HS-27A (cell line): ENCODE measurements at regions not wholly inside any gene's neighbourhood (a gene's known extent, or its start where the extent isn't known, plus 50 kb on each side); places are given as distances from the start of the nearest gene placed in this dataset.

Experiments used
- DNase-seq: peaks from one replicate; pipeline ENCODE4 v3.0.0-alpha.2; 2012; ENCODE audit warnings: low read depth, missing footprints

GRCh38 chr18:24561369-24561965, 101.0 kb downstream of the HRH4 start:
- no peak for DNase-seq

- DNase-seq = no peak
These were observed 106.8 kb downstream of the HRH4 start for GRCh38 chr18:24567199-24567598.

GRCh38 chr18:24570716-24571115, 110.3 kb downstream of the HRH4 start:
- no peak for DNase-seq

- DNase-seq = no peak
These were observed 122.3 kb downstream of the HRH4 start for GRCh38 chr18:24582771-24583170.

- no peak for DNase-seq
These were observed 123.8 kb downstream of the HRH4 start for GRCh38 chr18:24584205-24584604.

GRCh38 chr18:24584813-24585212, 124.4 kb downstream of the HRH4 start:
- no peak for DNase-seq

- DNase-seq = no peak
These were observed 125.6 kb downstream of the HRH4 start for GRCh38 chr18:24585996-24586566.

- no peak for DNase-seq
These were observed 126.4 kb downstream of the HRH4 start for GRCh38 chr18:24586662-24587360.

- no peak for DNase-seq
These were observed 128.0 kb downstream of the HRH4 start for GRCh38 chr18:24588440-24588839.

- no peak for DNase-seq
These were observed 130.5 kb downstream of the HRH4 start for GRCh38 chr18:24590946-24591345.

GRCh38 chr18:24593401-24593800, 133.0 kb downstream of the HRH4 start:
- no peak for DNase-seq

GRCh38 chr18:24593886-24594285, 133.4 kb downstream of the HRH4 start:
- no peak for DNase-seq

GRCh38 chr18:24595561-24596031, 135.2 kb downstream of the HRH4 start:
- no peak for DNase-seq

GRCh38 chr18:24600076-24600654, 139.7 kb downstream of the HRH4 start:
- peak; percentile 22 for DNase-seq

- no peak for DNase-seq
These were observed 141.1 kb downstream of the HRH4 start for GRCh38 chr18:24601585-24601984.

- no peak for DNase-seq
These were observed 141.8 kb downstream of the HRH4 start for GRCh38 chr18:24602201-24602600.

- DNase-seq = no peak
These were observed 142.7 kb downstream of the HRH4 start for GRCh38 chr18:24603151-24603550.

- DNase-seq = no peak
These were observed 145.0 kb downstream of the HRH4 start for GRCh38 chr18:24605444-24605843.

GRCh38 chr18:24609254-24609653, 148.8 kb downstream of the HRH4 start:
- DNase-seq = no peak

GRCh38 chr18:24611075-24611474, 150.6 kb downstream of the HRH4 start:
- no peak for DNase-seq

- no peak for DNase-seq
These were observed 153.6 kb downstream of the HRH4 start for GRCh38 chr18:24613896-24614640.

GRCh38 chr18:24616653-24617052, 156.2 kb downstream of the HRH4 start:
- DNase-seq = no peak
